ENCODE measurements at regions not wholly inside any gene's neighbourhood (a gene's known extent, or its start where the extent isn't known, plus 50 kb on each side); places are given as distances from the start of the nearest gene placed in this dataset.

DNA sequence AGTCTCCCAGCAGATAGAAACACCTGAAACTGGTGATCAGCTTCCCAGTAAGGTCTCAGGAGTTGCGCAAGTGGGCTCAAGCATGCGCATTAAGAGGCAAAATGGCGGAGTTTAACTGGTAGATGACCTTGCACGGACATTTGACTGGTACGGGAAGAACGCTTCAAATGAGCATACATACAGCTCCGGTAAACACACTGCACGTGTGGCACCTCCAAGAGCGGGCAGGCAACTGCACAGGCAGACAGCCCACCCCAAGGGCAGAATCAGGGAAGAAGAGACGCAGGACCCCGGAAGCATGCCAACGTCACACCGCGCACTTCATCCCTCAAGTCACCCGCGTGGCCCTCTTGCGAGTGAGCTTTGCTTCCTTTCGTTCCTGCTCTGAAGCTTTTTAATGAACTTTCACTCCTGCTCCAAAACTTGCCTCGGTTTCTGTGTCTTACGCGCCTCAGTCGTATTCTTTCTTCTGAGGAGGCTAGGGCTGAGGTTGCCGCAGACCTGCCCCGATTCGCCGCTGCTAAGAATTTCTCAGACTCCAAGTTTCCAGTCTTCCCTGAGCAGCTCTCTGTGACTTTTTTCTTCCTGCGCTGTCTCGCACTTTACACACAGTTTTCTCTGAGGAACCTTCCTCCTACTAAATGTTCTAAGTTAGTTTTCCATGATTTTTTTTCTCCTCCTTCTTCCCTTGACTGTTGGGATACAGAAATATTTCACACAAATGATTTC lies 180.7 kb upstream of the ZFP42 start:
- Histone ChIP-seq H3K27me3 (ENCODE audit: control insufficient read depth in 3 of 3, insufficient read depth in 3 of 3, low read length in 2 of 3) (no peaks in the 10 kb centered on the region), H3K4me3 (peak overlapping the region; percentile 38), H3K27ac (ENCODE audit: low read depth in 1 of 2, low read length in 1 of 2) (peak overlapping the region in 1 of 2 donors; percentile 9), H3K4me1 (ENCODE audit: control insufficient read depth in 5 of 5, insufficient read depth in 5 of 5, low read length in 5 of 5) (no peaks in the 10 kb centered on the region), H3K9me3 (ENCODE audit: control insufficient read depth in 4 of 4, insufficient read depth in 3 of 4, low read length in 3 of 4) (peaks cover 0 to 2% (median 0%) of the 10 kb centered on the region in 4 donors), H3K9ac (ENCODE audit: insufficient read depth in 1 of 2, low read length in 2 of 2) (peak overlapping the region in 1 of 2 donors; percentile 32), H3K36me3 (ENCODE audit: control insufficient read depth in 4 of 4, insufficient read depth in 4 of 4, low read length in 4 of 4) (no peaks in the 10 kb centered on the region)
- TF ChIP-seq, protein P1, sequence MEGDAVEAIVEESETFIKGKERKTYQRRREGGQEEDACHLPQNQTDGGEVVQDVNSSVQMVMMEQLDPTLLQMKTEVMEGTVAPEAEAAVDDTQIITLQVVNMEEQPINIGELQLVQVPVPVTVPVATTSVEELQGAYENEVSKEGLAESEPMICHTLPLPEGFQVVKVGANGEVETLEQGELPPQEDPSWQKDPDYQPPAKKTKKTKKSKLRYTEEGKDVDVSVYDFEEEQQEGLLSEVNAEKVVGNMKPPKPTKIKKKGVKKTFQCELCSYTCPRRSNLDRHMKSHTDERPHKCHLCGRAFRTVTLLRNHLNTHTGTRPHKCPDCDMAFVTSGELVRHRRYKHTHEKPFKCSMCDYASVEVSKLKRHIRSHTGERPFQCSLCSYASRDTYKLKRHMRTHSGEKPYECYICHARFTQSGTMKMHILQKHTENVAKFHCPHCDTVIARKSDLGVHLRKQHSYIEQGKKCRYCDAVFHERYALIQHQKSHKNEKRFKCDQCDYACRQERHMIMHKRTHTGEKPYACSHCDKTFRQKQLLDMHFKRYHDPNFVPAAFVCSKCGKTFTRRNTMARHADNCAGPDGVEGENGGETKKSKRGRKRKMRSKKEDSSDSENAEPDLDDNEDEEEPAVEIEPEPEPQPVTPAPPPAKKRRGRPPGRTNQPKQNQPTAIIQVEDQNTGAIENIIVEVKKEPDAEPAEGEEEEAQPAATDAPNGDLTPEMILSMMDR (IDR thresholded peaks at IDR 0.05; ENCODE audit: control extremely low read depth, extremely low read depth): no peak
- WGBS, 2 donors: 77 to 80% methylated on average over 28 of the region's 28 CpGs
- ATAC-seq (ENCODE audit: insufficient read depth, low FRiP score): no peak
- peak in 2 of 3 donors; percentile 4 to 37 for DNase-seq

DNA sequence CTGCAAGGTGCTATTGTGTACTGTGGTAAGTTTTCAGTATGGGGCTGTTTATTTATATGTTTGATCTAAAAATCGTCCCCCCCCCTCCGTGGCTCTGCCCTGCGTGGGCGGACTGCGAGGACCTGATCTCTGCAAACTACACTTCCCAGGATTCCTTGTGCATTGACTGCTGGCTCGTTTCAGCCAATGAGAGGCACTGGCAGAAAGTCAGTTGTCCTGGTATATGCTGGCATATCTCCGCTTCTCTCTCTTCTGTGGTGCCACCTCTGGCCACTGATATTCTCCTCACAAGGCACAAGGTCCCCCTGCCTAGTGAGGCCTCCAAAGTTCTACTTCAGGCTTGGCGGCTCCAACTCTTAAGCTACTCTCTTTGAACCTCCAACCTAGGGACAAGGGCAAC lies 168.8 kb upstream of the ZFP42 start:
- ATAC-seq (ENCODE audit: insufficient read depth, low FRiP score): no peak
- WGBS, 2 donors: 81% methylated on average over 8 of the region's 8 CpGs
- Histone ChIP-seq H3K4me1 (ENCODE audit: control insufficient read depth in 5 of 5, insufficient read depth in 5 of 5, low read length in 5 of 5) (no peaks in the 10 kb centered on the region), H3K27me3 (ENCODE audit: control insufficient read depth in 3 of 3, insufficient read depth in 3 of 3, low read length in 2 of 3) (no peaks in the 10 kb centered on the region), H3K27ac (ENCODE audit: low read depth in 1 of 2, low read length in 1 of 2) (no peak overlapping the region), H3K9ac (ENCODE audit: insufficient read depth in 1 of 2, low read length in 2 of 2) (no peak overlapping the region), H3K9me3 (ENCODE audit: control insufficient read depth in 4 of 4, insufficient read depth in 3 of 4, low read length in 3 of 4) (no peaks in the 10 kb centered on the region), H3K4me3 (no peak overlapping the region), H3K36me3 (ENCODE audit: control insufficient read depth in 4 of 4, insufficient read depth in 4 of 4, low read length in 4 of 4) (peaks cover 0 to 2% (median 0%) of the 10 kb centered on the region in 4 donors)
- TF ChIP-seq, protein P1 (IDR thresholded peaks at IDR 0.05; ENCODE audit: control extremely low read depth, extremely low read depth): no peak
- no peak for DNase-seq

DNA sequence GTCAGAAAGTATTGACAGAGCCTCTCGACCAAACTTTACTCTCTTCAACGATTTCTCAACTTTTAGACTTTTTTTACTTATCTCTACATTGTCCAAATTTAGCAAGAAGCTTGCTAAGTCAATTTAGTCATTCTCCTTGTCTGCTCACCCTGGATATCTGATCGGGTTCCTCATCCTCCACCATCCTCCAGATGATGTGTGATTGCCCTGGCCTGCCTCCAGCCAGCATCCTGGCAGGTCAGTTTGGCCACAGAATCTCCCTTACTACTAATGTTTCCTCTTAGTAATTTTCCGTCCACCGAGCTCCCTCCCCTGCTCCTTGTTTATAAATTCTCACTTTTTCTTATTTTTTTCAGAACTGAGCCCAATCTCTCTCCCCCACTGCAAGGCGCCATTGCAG lies 167.9 kb upstream of the ZFP42 start:
- peaks cover 0 to 2% (median 0%) of the 10 kb centered on the region in 4 donors for H3K36me3 ChIP-seq (ENCODE audit: control insufficient read depth in 4 of 4, insufficient read depth in 4 of 4, low read length in 4 of 4)
- H3K4me3 ChIP-seq: no peak overlapping the region
- H3K4me1 ChIP-seq (ENCODE audit: control insufficient read depth in 5 of 5, insufficient read depth in 5 of 5, low read length in 5 of 5): no peaks in the 10 kb centered on the region
- H3K27ac ChIP-seq (ENCODE audit: low read depth in 1 of 2, low read length in 1 of 2): no peak overlapping the region
- 63 to 74% methylated on average over 6 of the region's 6 CpGs for WGBS, 2 donors
- TF ChIP-seq, protein P1 (IDR thresholded peaks at IDR 0.05; ENCODE audit: control extremely low read depth, extremely low read depth): no peak
- no peaks in the 10 kb centered on the region for H3K27me3 ChIP-seq (ENCODE audit: control insufficient read depth in 3 of 3, insufficient read depth in 3 of 3, low read length in 2 of 3)
- peaks cover 0 to 3% (median 0%) of the 10 kb centered on the region in 4 donors for H3K9me3 ChIP-seq (ENCODE audit: control insufficient read depth in 4 of 4, insufficient read depth in 3 of 4, low read length in 3 of 4)
- no peak overlapping the region for H3K9ac ChIP-seq (ENCODE audit: insufficient read depth in 1 of 2, low read length in 2 of 2)
- ATAC-seq (ENCODE audit: insufficient read depth, low FRiP score) (no peak), DNase-seq (peak in 1 of 3 donors; percentile 4)
